WTC11 (cell line): ENCODE measurements at regions not wholly inside any gene's neighbourhood (a gene's known extent, or its start where the extent isn't known, plus 50 kb on each side); places are given as distances from the start of the nearest gene placed in this dataset.

Experiments used
- ATF1 ChIP-seq: sonication (generic); formaldehyde crosslinking; IDR thresholded peaks from 2 replicates; pipeline ENCODE4 v1.8.1; 2023; ENCODE audit warnings: mild to moderate bottlenecking, moderate library complexity, missing genetic modification reagents
- CREM ChIP-seq: sonication (generic); formaldehyde crosslinking; IDR thresholded peaks from 2 replicates; pipeline ENCODE4 v1.8.1; 2022; ENCODE audit warnings: mild to moderate bottlenecking, missing genetic modification reagents, moderate library complexity

DNA sequence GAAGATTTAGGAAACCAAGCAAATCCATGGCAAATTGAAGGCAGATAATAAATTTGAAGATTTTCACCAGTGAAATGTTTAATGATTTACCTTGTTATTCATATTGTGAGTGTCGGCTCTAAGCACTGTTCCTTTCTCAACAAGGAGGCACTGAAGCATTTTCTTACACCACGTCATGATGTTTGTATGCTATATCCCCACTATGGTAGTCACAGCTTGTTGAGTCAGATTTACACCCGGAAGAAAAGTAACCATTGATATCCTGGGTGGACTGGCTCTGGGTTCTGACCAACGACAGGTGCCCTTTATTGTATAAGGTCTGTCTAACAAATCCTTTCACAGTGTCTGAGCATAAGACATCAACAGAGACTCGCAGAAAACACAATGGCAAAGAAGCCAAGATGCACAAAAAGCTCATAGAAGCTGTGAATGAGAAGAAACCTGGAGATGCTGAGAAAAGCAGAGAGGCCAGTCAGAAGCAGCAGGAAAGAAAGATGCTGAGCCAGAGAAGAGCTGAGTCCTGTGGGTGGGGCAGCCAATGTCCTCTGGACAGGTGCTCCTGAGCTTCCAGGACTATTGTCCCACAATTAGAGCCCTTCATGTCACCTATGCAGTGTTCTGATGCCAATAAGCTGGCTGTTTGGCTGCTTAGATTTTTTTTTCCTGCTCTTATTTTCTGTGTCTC is 49.7 kb upstream of the ARHGAP5 start:
- no peak for TF ChIP-seq ATF1 (CRISPR knock-in tag)
- no peak for TF ChIP-seq CREM (CRISPR knock-in tag)
